OCI-LY3 (cell line): ENCODE measurements at regions not wholly inside any gene's neighbourhood (a gene's known extent, or its start where the extent isn't known, plus 50 kb on each side); places are given as distances from the start of the nearest gene placed in this dataset.

Experiments used
- CTCF ChIP-seq: fragments of 200-600, 300-600 bp; sonication (generic); IDR thresholded peaks from 2 replicates; pipeline ENCODE4 v1.5.1; 2014; ENCODE audit warnings: antibody characterized with exemption, low read length, low read depth
- EZH2phosphoT487 ChIP-seq: fragments of 200-600 bp; shearing (Covaris generic); IDR thresholded peaks from 2 replicates; pipeline ENCODE4 v1.6.1; 2018; ENCODE audit warnings: antibody characterized with exemption, mixed run types, low read depth

GRCh38 chr14:43981135-43981768 is 525.8 kb downstream of the FSCB start:
- TF ChIP-seq CTCF (no peak), EZH2phosphoT487 (no peak)
